H9 (cell line): ENCODE measurements at regions not wholly inside any gene's neighbourhood (a gene's known extent, or its start where the extent isn't known, plus 50 kb on each side); places are given as distances from the start of the nearest gene placed in this dataset.

Source experiments
- DNase-seq: peaks from one replicate; pipeline ENCODE4 v3.0.0-alpha.2; 2017
- H2AFZ ChIP-seq: one replicate; pipeline ENCODE4 v1.6.1; 2013; ENCODE audit warnings: mild to moderate bottlenecking, low read length, control low read depth, moderate library complexity
- H2AK5ac ChIP-seq: 2 replicates; pipeline ENCODE4 v1.6.1; 2013; ENCODE audit warnings: low read length, control low read depth, mixed read lengths; ENCODE audit not compliant: insufficient read length
- H2BK120ac ChIP-seq: one replicate; pipeline ENCODE4 v1.6.1; 2013; ENCODE audit warnings: low read depth, mild to moderate bottlenecking, low read length, control low read depth, inconsistent platforms; ENCODE audit not compliant: poor library complexity, severe bottlenecking
- H2BK12ac ChIP-seq: 2 replicates; pipeline ENCODE4 v1.6.1; 2013; ENCODE audit warnings: low read length, control low read depth, mixed read lengths, low read depth; ENCODE audit not compliant: insufficient read length
- H2BK15ac ChIP-seq: 2 replicates; pipeline ENCODE4 v1.6.1; 2013; ENCODE audit warnings: low read depth, low read length, control low read depth
- H2BK20ac ChIP-seq: one replicate; pipeline ENCODE4 v1.6.1; 2013; ENCODE audit warnings: low read depth, mild to moderate bottlenecking, low read length, control low read depth, inconsistent platforms; ENCODE audit not compliant: poor library complexity, severe bottlenecking
- H2BK5ac ChIP-seq: 2 replicates; pipeline ENCODE4 v1.6.1; 2013; ENCODE audit warnings: low read length, control low read depth, mixed read lengths; ENCODE audit not compliant: insufficient read length
- H3K14ac ChIP-seq: 2 replicates; pipeline ENCODE4 v1.6.1; 2013; ENCODE audit warnings: low read length, control low read depth; ENCODE audit not compliant: insufficient read depth
- H3K18ac ChIP-seq: 2 replicates; pipeline ENCODE4 v1.6.1; 2013; ENCODE audit warnings: low read depth, mild to moderate bottlenecking, mixed read lengths, low read length, control low read depth; ENCODE audit not compliant: insufficient read length
- H3K23ac ChIP-seq: 2 replicates; pipeline ENCODE4 v1.6.1; 2013; ENCODE audit warnings: low read length, control low read depth, mixed read lengths, low read depth; ENCODE audit not compliant: insufficient read length
- H3K23me2 ChIP-seq: 2 replicates; pipeline ENCODE4 v1.6.1; 2013; ENCODE audit warnings: low read depth, mild to moderate bottlenecking, mixed read lengths, low read length, control low read depth; ENCODE audit not compliant: insufficient read length, poor library complexity, severe bottlenecking
- H3K27ac ChIP-seq: 2 replicates; pipeline ENCODE4 v1.5.1; 2013; ENCODE audit warnings: low read length, control low read depth, mixed read lengths, low read depth; ENCODE audit not compliant: insufficient read length
- H3K27me3 ChIP-seq: 2 replicates; pipeline ENCODE4 v1.6.1; 2013; ENCODE audit warnings: low read length, control low read depth, inconsistent platforms; ENCODE audit not compliant: insufficient read depth
- H3K4ac ChIP-seq: 2 replicates; pipeline ENCODE4 v1.6.1; 2013; ENCODE audit warnings: low read depth, mild to moderate bottlenecking, control low read depth, inconsistent platforms, low read length, moderate library complexity
- H3K4me1 ChIP-seq: 2 replicates; pipeline ENCODE4 v1.6.1; 2013; ENCODE audit warnings: low read length, control low read depth, inconsistent platforms; ENCODE audit not compliant: insufficient read depth
- H3K4me2 ChIP-seq: 2 replicates; pipeline ENCODE4 v1.6.1; 2013; ENCODE audit warnings: low read length, control low read depth, mixed read lengths; ENCODE audit not compliant: insufficient read length, insufficient read depth
- H3K56ac ChIP-seq: 2 replicates; pipeline ENCODE4 v1.6.1; 2013; ENCODE audit warnings: low read depth, mild to moderate bottlenecking, mixed read lengths, low read length, control low read depth; ENCODE audit not compliant: insufficient read length
- H3K79me1 ChIP-seq: 2 replicates; pipeline ENCODE4 v1.6.1; 2013; ENCODE audit warnings: low read depth, mild to moderate bottlenecking, moderate library complexity, low read length, control low read depth, inconsistent platforms; ENCODE audit not compliant: insufficient read depth, poor library complexity, severe bottlenecking
- H3K79me2 ChIP-seq: 2 replicates; pipeline ENCODE4 v1.6.1; 2013; ENCODE audit warnings: low read length, control low read depth, inconsistent platforms; ENCODE audit not compliant: insufficient read depth
- H3K9ac ChIP-seq: 2 replicates; pipeline ENCODE4 v1.6.1; 2013; ENCODE audit warnings: low read length, control low read depth, mixed read lengths; ENCODE audit not compliant: insufficient read length; ENCODE audit errors: extremely low read depth
- H3K9me3 ChIP-seq: one replicate; pipeline ENCODE4 v1.6.1; 2013; ENCODE audit warnings: low read depth, low read length, inconsistent platforms; ENCODE audit not compliant: control insufficient read depth
- H3T11ph ChIP-seq: one replicate; pipeline ENCODE4 v1.6.1; 2013; ENCODE audit warnings: mild to moderate bottlenecking, low read length, control low read depth, inconsistent platforms
- H4K20me1 ChIP-seq: one replicate; pipeline ENCODE4 v1.6.1; 2013; ENCODE audit not compliant: control insufficient read depth, insufficient read length, insufficient read depth
- H4K5ac ChIP-seq: 2 replicates; pipeline ENCODE4 v1.6.1; 2013; ENCODE audit warnings: low read depth, mild to moderate bottlenecking, mixed read lengths, low read length, control low read depth; ENCODE audit not compliant: insufficient read length
- H4K8ac ChIP-seq: replicated peaks from 2 replicates; pipeline ENCODE4 v1.6.1; 2013; ENCODE audit warnings: low read length, control low read depth, mixed read lengths, low read depth; ENCODE audit not compliant: insufficient read length
- H4K91ac ChIP-seq: 2 replicates; pipeline ENCODE4 v1.6.1; 2013; ENCODE audit warnings: low read depth, mild to moderate bottlenecking, moderate library complexity, mixed read lengths, low read length, control low read depth; ENCODE audit not compliant: insufficient read length
- H3K27ac Mint-ChIP-seq, 3 experiments: 2 replicates in 2 of 3; 3 replicates in 1 of 3; pipeline ENCODE4 v1.8.0; 2020 to 2021; ENCODE audit warnings: mixed read lengths in 3 of 3, mild to moderate bottlenecking in 1 of 3, moderate library complexity in 1 of 3
- H3K27me3 Mint-ChIP-seq: 2 replicates; pipeline ENCODE4 v1.8.0; 2021; ENCODE audit warnings: low read depth, mild to moderate bottlenecking, moderate library complexity, mixed read lengths
- H3K36me3 Mint-ChIP-seq, 3 experiments: 2 replicates in 2 of 3; 3 replicates in 1 of 3; pipeline ENCODE4 v1.8.0; 2020 to 2021; ENCODE audit warnings: low read depth in 3 of 3, mixed read lengths in 3 of 3; ENCODE audit not compliant: insufficient read depth in 1 of 3
- H3K4me1 Mint-ChIP-seq, 2 experiments: 2 replicates each; pipeline ENCODE4 v1.8.0; 2020; ENCODE audit warnings: mixed read lengths in 2 of 2
- H3K4me3 Mint-ChIP-seq, 2 experiments: 2 replicates in 1 of 2; 3 replicates in 1 of 2; pipeline ENCODE4 v1.8.0; 2020 to 2021; ENCODE audit warnings: mild to moderate bottlenecking in 2 of 2, mixed read lengths in 2 of 2, moderate library complexity in 1 of 2
- H3K9me3 Mint-ChIP-seq, 2 experiments: 2 replicates in 1 of 2; 3 replicates in 1 of 2; pipeline ENCODE4 v1.8.0; 2020; ENCODE audit warnings: mild to moderate bottlenecking in 2 of 2, mixed read lengths in 2 of 2, moderate library complexity in 1 of 2
- CTCF ChIP-seq: fragments of 200-600 bp; sonication (generic); conservative IDR thresholded peaks from 3 replicates; pipeline ENCODE4 v1.8.0; 2021; ENCODE audit warnings: antibody characterized with exemption, mild to moderate bottlenecking
- WGBS: extraction: QIAGEN DNeasy Blood & Tissue Kit; methylation state at CpG from one replicate; pipeline ENCODE4 v1.1.7; 2013; ENCODE audit warnings: missing lambda C conversion rate, low lambda C conversion rate, mixed read lengths; ENCODE audit not compliant: insufficient read length; ENCODE audit errors: extremely low coverage; 5-methylcytosine and 5-hydroxymethylcytosine counted together

- no peaks in the 10 kb centered on the region for H3K79me1 ChIP-seq
- H2BK20ac ChIP-seq: no peak overlapping the region
- no peak overlapping the region for H3T11ph ChIP-seq
- no peak overlapping the region for H3K4me2 ChIP-seq
- H2BK15ac ChIP-seq: no peak overlapping the region
- H2BK5ac ChIP-seq: no peak overlapping the region
- no peaks in the 10 kb centered on the region for H3K9me3 Mint-ChIP-seq
- H3K27ac ChIP-seq: no peak overlapping the region
- H3K4me3 Mint-ChIP-seq: no peak overlapping the region
- no peak for DNase-seq
- TF ChIP-seq CTCF: no peak
- H3K56ac ChIP-seq: no peak overlapping the region
- no peak overlapping the region for H2AFZ ChIP-seq
- no peaks in the 10 kb centered on the region for H3K23me2 ChIP-seq
- H3K9ac ChIP-seq: no peak overlapping the region
- no peak overlapping the region for H3K14ac ChIP-seq
- H2AK5ac ChIP-seq: no peak overlapping the region
- H3K4me1 ChIP-seq: no peaks in the 10 kb centered on the region
- H3K27ac Mint-ChIP-seq: no peak overlapping the region
- no peaks in the 10 kb centered on the region for H3K36me3 Mint-ChIP-seq
- H3K23ac ChIP-seq: no peak overlapping the region
- H2BK120ac ChIP-seq: no peak overlapping the region
- H2BK12ac ChIP-seq: no peak overlapping the region
- H3K4me1 Mint-ChIP-seq: no peaks in the 10 kb centered on the region
- no peak overlapping the region for H3K4ac ChIP-seq
- no peaks in the 10 kb centered on the region for H4K20me1 ChIP-seq
- no peak overlapping the region for H4K91ac ChIP-seq
- no peak overlapping the region for H4K8ac ChIP-seq
- no peaks in the 10 kb centered on the region for H3K9me3 ChIP-seq
- H3K79me2 ChIP-seq: no peaks in the 10 kb centered on the region
- no peaks in the 10 kb centered on the region for H3K27me3 ChIP-seq
- no peak overlapping the region for H3K18ac ChIP-seq
- WGBS: no CpG with 5 or more reads among the region's 2 CpGs
- no peaks in the 10 kb centered on the region for H3K27me3 Mint-ChIP-seq
- no peak overlapping the region for H4K5ac ChIP-seq
Measured at GRCh38 chr21:26752849-26753248, 92.4 kb downstream of the ADAMTS1 start.
